OCI-LY7 (cell line): ENCODE measurements at regions not wholly inside any gene's neighbourhood (a gene's known extent, or its start where the extent isn't known, plus 50 kb on each side); places are given as distances from the start of the nearest gene placed in this dataset.

ENCODE experiments used
- BruUV-seq: library from RNA; stranded (reverse); fragments of 400-500 nt; replicated peaks from 2 replicates; lab custom pipeline; 2021; lab: Mats Ljungman, UMichigan
- CTCF ChIA-PET: fragments of 300-600 bp; sonication (Branson Sonifier 250); formaldehyde crosslinking; loops from one replicate; lab custom pipeline; 2022; ENCODE audit warnings: antibody characterized with exemption; ENCODE audit not compliant: unreplicated experiment; lab: Charles Lee
- POLR2A ChIA-PET: fragments of 300-600 bp; sonication (Branson Sonifier 250); formaldehyde crosslinking; loops from one replicate; lab custom pipeline; 2022; ENCODE audit warnings: antibody characterized with exemption; lab: Charles Lee
- DNase-seq: peaks from one replicate; pipeline ENCODE4 v3.0.0-alpha.2; 2015; ENCODE audit warnings: low spot score
- H2AFZ ChIP-seq: fragments of 200-600 bp; sonication (generic), shearing (Covaris generic); 2 replicates; pipeline ENCODE4 v1.6.1; 2014; ENCODE audit warnings: mild to moderate bottlenecking, antibody characterized with exemption, low read length, moderate library complexity
- H3K27ac ChIP-seq: fragments of 200-600 bp; sonication (generic); 2 replicates; pipeline ENCODE4 v1.5.1; 2014; ENCODE audit warnings: mixed run types, low read depth, mild to moderate bottlenecking, moderate library complexity, low read length, inconsistent platforms; ENCODE audit not compliant: poor library complexity, severe bottlenecking
- H3K36me3 ChIP-seq: fragments of 200-600 bp; sonication (generic); 2 replicates; pipeline ENCODE4 v1.6.1; 2014; ENCODE audit warnings: mild to moderate bottlenecking, antibody characterized with exemption, low read length, moderate library complexity, mixed read lengths; ENCODE audit not compliant: insufficient read depth
- H3K4me1 ChIP-seq: fragments of 200-600 bp; sonication (generic); 2 replicates; pipeline ENCODE4 v1.5.1; 2014; ENCODE audit warnings: mild to moderate bottlenecking, low read length; ENCODE audit not compliant: insufficient read depth, poor library complexity, severe bottlenecking
- H3K4me2 ChIP-seq: fragments of 200-600 bp; sonication (generic); 2 replicates; pipeline ENCODE4 v1.6.1; 2014; ENCODE audit warnings: mild to moderate bottlenecking, low read length
- H3K4me3 ChIP-seq: fragments of 200-600 bp; sonication (generic); 2 replicates; pipeline ENCODE4 v1.5.1; 2014; ENCODE audit warnings: mild to moderate bottlenecking, low read depth, low read length; ENCODE audit not compliant: poor library complexity, severe bottlenecking
- H3K79me2 ChIP-seq: fragments of 200-600 bp; sonication (generic); 2 replicates; pipeline ENCODE4 v1.6.1; 2016; ENCODE audit warnings: low read depth, mild to moderate bottlenecking, low read length, moderate library complexity, mixed read lengths; ENCODE audit not compliant: insufficient read depth
- H3K9me2 ChIP-seq: fragments of 200-600 bp; sonication (generic); 2 replicates; pipeline ENCODE4 v1.6.1; 2016; ENCODE audit warnings: mild to moderate bottlenecking, low read length, mixed read lengths; ENCODE audit not compliant: insufficient read depth
- H3K9me3 ChIP-seq: fragments of 200-600 bp; sonication (generic); 2 replicates; pipeline ENCODE4 v1.6.1; 2014; ENCODE audit warnings: mild to moderate bottlenecking, mixed run types, low read length, mixed read lengths
- H4K20me1 ChIP-seq: fragments of 200-600 bp; sonication (generic); 2 replicates; pipeline ENCODE4 v1.6.1; 2014; ENCODE audit warnings: mild to moderate bottlenecking, antibody characterized with exemption, low read length, moderate library complexity, mixed read lengths; ENCODE audit not compliant: insufficient read depth
- EZH2phosphoT487 ChIP-seq: fragments of 200-600 bp; sonication (generic); IDR thresholded peaks from 2 replicates; pipeline ENCODE4 v1.6.1; 2018; ENCODE audit warnings: low read depth, borderline replicate concordance, mild to moderate bottlenecking, mixed run types, antibody characterized with exemption, low read length, moderate library complexity, mixed read lengths
- intact Hi-C: fragments of 100-400 bp; cut with micrococcal nuclease; formaldehyde crosslinking; loops from one replicate; pipeline ENCODE4 v1.10.0; 2022; ENCODE audit not compliant: unreplicated experiment
- TF ChIP-seq, protein P1 (sequence below): fragments of 200-600 bp; sonication (generic); conservative IDR thresholded peaks from 2 replicates; pipeline ENCODE4 v1.5.1; 2014; ENCODE audit warnings: mild to moderate bottlenecking, antibody characterized with exemption, low read length, moderate library complexity, mixed read lengths

DNA sequence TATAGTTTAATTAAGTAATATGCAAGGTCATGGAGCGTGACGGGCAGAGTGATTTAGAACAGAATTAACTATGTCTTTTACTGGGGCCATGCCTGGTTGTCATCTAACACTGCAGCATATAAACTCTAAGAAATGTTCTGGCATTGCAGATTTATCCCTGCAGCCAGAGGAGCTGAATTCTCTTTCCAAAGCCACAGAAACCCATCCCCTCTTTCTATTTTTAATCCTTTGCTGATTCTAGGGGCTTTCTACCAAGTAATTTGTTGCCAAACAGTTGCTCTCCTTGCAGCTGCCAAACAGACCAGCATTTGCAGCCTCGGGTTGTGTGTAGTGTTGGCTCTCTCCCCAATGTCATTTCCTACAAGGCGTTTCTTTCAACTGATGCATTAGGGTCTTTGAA, 243.2 kb upstream of the MON1B start:
- Histone ChIP-seq H3K4me2 (no peak overlapping the region), H2AFZ (no peak overlapping the region), H3K9me2 (no peaks in the 10 kb centered on the region), H3K27ac (no peak overlapping the region), H3K4me1 (no peaks in the 10 kb centered on the region), H4K20me1 (no peaks in the 10 kb centered on the region), H3K4me3 (no peak overlapping the region), H3K36me3 (no peaks in the 10 kb centered on the region), H3K79me2 (no peaks in the 10 kb centered on the region), H3K9me3 (no peaks in the 10 kb centered on the region)
- POLR2A ChIA-PET = interaction anchor here (0.6 kb wide), 1 partner anchor 241 kb away, joined by 4 read pairs; no protein-coding TSS in a partner anchor
- BruUV-seq = no TSS peak
- TF ChIP-seq, protein P1, sequence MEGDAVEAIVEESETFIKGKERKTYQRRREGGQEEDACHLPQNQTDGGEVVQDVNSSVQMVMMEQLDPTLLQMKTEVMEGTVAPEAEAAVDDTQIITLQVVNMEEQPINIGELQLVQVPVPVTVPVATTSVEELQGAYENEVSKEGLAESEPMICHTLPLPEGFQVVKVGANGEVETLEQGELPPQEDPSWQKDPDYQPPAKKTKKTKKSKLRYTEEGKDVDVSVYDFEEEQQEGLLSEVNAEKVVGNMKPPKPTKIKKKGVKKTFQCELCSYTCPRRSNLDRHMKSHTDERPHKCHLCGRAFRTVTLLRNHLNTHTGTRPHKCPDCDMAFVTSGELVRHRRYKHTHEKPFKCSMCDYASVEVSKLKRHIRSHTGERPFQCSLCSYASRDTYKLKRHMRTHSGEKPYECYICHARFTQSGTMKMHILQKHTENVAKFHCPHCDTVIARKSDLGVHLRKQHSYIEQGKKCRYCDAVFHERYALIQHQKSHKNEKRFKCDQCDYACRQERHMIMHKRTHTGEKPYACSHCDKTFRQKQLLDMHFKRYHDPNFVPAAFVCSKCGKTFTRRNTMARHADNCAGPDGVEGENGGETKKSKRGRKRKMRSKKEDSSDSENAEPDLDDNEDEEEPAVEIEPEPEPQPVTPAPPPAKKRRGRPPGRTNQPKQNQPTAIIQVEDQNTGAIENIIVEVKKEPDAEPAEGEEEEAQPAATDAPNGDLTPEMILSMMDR = no peak
- no peak for TF ChIP-seq EZH2phosphoT487
- CTCF ChIA-PET = no interaction called here
- DNase-seq = no peak
- intact Hi-C loops = no loop called here

DNA sequence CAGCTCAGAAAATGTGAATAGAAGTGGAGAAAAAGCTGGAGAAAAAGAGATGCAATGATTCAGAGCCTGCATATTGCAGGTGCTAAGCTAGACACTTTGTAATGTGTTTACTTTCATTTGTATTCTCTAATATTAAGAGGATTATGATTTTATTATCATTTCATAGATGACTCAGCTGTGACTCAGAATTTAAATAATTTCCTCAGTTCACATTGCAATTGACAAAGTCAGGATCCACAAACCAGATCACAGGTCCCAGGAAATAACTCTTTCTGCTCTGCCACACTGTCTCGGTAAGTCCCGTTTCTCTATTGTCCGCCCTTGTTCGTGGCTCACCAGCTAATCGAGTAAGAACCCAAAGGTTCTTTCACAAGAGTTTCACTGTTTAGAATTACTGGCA, 235.4 kb upstream of the MON1B start:
- no peak for TF ChIP-seq EZH2phosphoT487
- TF ChIP-seq, protein P1 = no peak
- Histone ChIP-seq H3K79me2 (no peaks in the 10 kb centered on the region), H2AFZ (no peak overlapping the region), H3K9me2 (no peaks in the 10 kb centered on the region), H4K20me1 (no peaks in the 10 kb centered on the region), H3K4me3 (no peak overlapping the region), H3K9me3 (peaks cover 17% of the 10 kb centered on the region; the same call in 1 of the 2 replicates), H3K4me2 (no peak overlapping the region), H3K4me1 (no peaks in the 10 kb centered on the region), H3K36me3 (no peaks in the 10 kb centered on the region; the same call in 1 of the 2 replicates), H3K27ac (no peak overlapping the region)
- no TSS peak for BruUV-seq
- intact Hi-C loops = no loop called here
- CTCF ChIA-PET = no interaction called here
- no peak for DNase-seq
- POLR2A ChIA-PET = interaction anchor here (1.0 kb wide), 1 partner anchor 13 kb away, joined by 4 read pairs; no protein-coding TSS in a partner anchor

DNA sequence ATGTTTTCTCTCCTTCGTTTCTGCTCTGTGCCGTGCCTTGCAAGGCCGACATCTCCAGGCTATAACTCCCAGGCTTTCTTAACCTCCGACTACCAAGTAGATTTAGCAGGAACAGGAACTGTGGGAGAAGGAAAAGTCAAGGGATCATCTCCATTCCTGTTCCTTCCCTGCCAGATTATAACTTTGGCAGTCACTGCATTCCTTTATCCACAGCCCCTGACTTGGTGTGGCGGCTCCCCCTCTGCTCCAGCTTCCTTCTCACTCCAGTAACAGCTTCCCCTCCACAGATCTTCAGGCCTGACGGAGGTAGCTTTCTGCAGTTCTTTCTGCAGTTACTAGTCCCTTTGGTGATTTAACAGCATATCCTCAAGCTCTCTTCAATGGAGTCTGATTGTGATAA, 234.6 kb upstream of the MON1B start:
- DNase-seq = no peak
- intact Hi-C loops = no loop called here
- BruUV-seq = no TSS peak

More for the DNA sequence above, 234.6 kb upstream of the MON1B start:
- Histone ChIP-seq H3K4me3 (no peak overlapping the region), H4K20me1 (no peaks in the 10 kb centered on the region), H3K27ac (no peak overlapping the region), H2AFZ (no peak overlapping the region), H3K9me3 (peaks cover 20% of the 10 kb centered on the region; the same call in 1 of the 2 replicates), H3K36me3 (no peaks in the 10 kb centered on the region; the same call in 1 of the 2 replicates), H3K9me2 (no peaks in the 10 kb centered on the region), H3K4me2 (no peak overlapping the region), H3K79me2 (no peaks in the 10 kb centered on the region), H3K4me1 (no peaks in the 10 kb centered on the region)
- CTCF ChIA-PET = no interaction called here
- POLR2A ChIA-PET = no interaction called here
- no peak for TF ChIP-seq EZH2phosphoT487
- TF ChIP-seq, protein P1 = no peak
